ENCODE measurements at regions not wholly inside any gene's neighbourhood (a gene's known extent, or its start where the extent isn't known, plus 50 kb on each side); places are given as distances from the start of the nearest gene placed in this dataset.

- no peak for DNase-seq
Measured at GRCh38 chr12:11946161-11946560, 124.6 kb upstream of the BCL2L14 start.

GRCh38 chr12:11947213-11947612 lies 123.5 kb upstream of the BCL2L14 start:
- DNase-seq = no peak

- DNase-seq = no peak
Measured at GRCh38 chr12:11949738-11950411, 120.9 kb upstream of the BCL2L14 start.

- DNase-seq = no peak
Measured at GRCh38 chr12:11951209-11951608, 119.5 kb upstream of the BCL2L14 start.

GRCh38 chr12:11953523-11953922 lies 117.2 kb upstream of the BCL2L14 start:
- no peak for DNase-seq

- no peak for DNase-seq
Measured at GRCh38 chr12:11954181-11954580, 116.6 kb upstream of the BCL2L14 start.

GRCh38 chr12:11958221-11959091 lies 112.3 kb upstream of the BCL2L14 start:
- no peak for DNase-seq

GRCh38 chr12:11959117-11959823 lies 111.5 kb upstream of the BCL2L14 start:
- DNase-seq = no peak

GRCh38 chr12:11960646-11961045 lies 110.1 kb upstream of the BCL2L14 start:
- DNase-seq = no peak

GRCh38 chr12:11961686-11962085 lies 109.1 kb upstream of the BCL2L14 start:
- DNase-seq = no peak

GRCh38 chr12:11962860-11963259 lies 107.9 kb upstream of the BCL2L14 start:
- no peak for DNase-seq

- no peak for DNase-seq
Measured at GRCh38 chr12:11963841-11964471, 106.8 kb upstream of the BCL2L14 start.

- DNase-seq = no peak
Measured at GRCh38 chr12:11965258-11965910, 105.4 kb upstream of the BCL2L14 start.

- no peak for DNase-seq
Measured at GRCh38 chr12:11967376-11968047, 103.2 kb upstream of the BCL2L14 start.

GRCh38 chr12:11968048-11968383 lies 102.7 kb upstream of the BCL2L14 start:
- DNase-seq = no peak

GRCh38 chr12:11968516-11968915 lies 102.2 kb upstream of the BCL2L14 start:
- no peak for DNase-seq

- DNase-seq = no peak
Measured at GRCh38 chr12:11969437-11970154, 101.1 kb upstream of the BCL2L14 start.

- no peak for DNase-seq
Measured at GRCh38 chr12:11970155-11970520, 100.6 kb upstream of the BCL2L14 start.

- DNase-seq = no peak
Measured at GRCh38 chr12:11973396-11973795, 97.3 kb upstream of the BCL2L14 start.

GRCh38 chr12:11976005-11976404 lies 94.7 kb upstream of the BCL2L14 start:
- DNase-seq = no peak

GRCh38 chr12:11978726-11979384 lies 91.9 kb upstream of the BCL2L14 start:
- DNase-seq = no peak

Measured in CD4-positive, alpha-beta T cell treated with Interferon gamma for 1 hour (primary cell).